Body of pancreas (tissue), 4 donors: ENCODE measurements at regions not wholly inside any gene's neighbourhood (a gene's known extent, or its start where the extent isn't known, plus 50 kb on each side); places are given as distances from the start of the nearest gene placed in this dataset.

Source experiments
- CTCF ChIP-seq, 7 experiments: fragments of 450-650 bp in 4 of 7; fragments of 200-600 bp in 3 of 7; sonication (generic) in 3 of 7; IDR thresholded peaks; one replicate each; pipeline ENCODE4 v1.5.1; 2016 to 2019; ENCODE audit warnings: antibody characterized with exemption in 7 of 7
- POLR2A ChIP-seq, 3 donors: fragments of 450-650 bp; IDR thresholded peaks; one replicate each; pipeline ENCODE4 v1.6.1; 2016; ENCODE audit warnings: antibody characterized with exemption in 3 of 3, mild to moderate bottlenecking in 2 of 3

GRCh38 chr2:41847744-41848441, 199.9 kb upstream of the PKDCC start:
- TF ChIP-seq CTCF (IDR thresholded peaks at IDR 0.05) (no peak), POLR2A (IDR thresholded peaks at IDR 0.05) (peak in 1 of 3 donors; percentile 21)
